Left hindlimb (tissue), 1 donor: ENCODE measurements at regions not wholly inside any gene's neighbourhood (a gene's known extent, or its start where the extent isn't known, plus 50 kb on each side); places are given as distances from the start of the nearest gene placed in this dataset.
"Not testable (repeated sequence)": the region's sequence is repeated elsewhere in the genome, so short reads cannot be mapped to it uniquely, and the experiment has no call there.

Source experiments
- DNase-seq: peaks from one replicate; pipeline ENCODE4 v3.0.0-alpha.2; 2018

DNA sequence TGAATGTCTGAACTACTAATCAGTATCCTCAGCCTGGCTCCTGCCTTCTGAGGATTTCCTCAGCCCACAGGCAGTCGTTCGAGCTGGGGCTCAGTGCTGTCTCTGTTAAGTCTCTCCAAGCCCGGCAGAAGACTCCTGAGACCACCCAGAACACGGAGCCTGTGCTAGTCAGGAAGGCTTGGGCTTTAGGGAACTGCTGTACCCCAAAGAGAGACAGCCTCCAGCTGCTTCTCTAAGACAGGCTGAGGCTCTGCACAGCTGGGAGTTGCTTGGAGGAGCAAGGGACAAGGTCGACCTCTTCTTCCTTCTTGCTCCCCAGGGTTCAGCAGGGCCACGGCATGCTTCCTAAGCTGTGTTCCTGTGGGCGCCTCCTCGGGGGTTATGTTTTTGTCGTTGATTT lies 283.4 kb upstream of the MYT1L start:
- no peak for DNase-seq

DNA sequence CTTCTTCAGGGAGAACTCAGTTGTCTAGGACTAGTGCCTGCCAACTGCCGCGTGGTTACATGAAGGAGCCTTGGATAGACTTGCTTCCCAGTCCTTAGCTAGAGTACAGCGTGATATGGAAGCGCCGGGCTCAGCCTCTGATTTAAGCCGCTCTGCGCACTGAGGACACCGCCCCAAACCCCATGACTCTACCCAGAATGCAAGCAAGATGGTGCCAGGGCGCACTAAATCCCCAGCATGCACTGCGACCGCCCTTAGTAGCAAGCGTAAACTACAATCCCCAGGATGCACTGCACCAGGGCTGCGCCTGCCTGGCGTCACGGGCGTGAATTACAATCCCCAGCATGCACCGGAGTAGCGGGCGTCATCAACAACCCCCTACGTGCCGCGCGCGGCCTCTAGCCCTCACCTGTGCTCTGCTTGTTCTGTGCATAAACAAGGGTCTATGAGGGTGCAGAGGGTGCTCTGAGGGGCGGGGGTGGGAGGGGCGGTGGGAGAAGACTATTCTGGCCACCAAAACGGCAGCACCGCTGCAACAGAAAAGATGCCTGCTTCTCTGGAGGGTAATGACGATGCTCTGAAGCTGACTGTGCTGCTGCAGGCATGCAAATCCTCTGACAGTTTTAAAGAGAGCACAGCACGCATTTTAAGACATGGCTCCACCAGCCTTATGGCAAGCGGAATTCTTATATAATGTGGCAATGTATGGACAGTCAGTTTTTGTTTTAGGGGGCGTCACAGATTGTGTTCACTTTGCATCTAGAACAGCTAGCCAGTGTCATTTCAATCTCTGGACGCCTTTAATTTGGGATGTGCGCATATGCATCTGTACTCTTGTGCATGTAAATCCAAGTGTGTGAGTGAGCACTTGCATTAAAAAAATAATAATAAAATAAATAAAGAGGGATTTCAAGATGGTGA lies 282.5 kb upstream of the MYT1L start:
- DNase-seq = peak; percentile 94

- no peak for DNase-seq
Observed at GRCh38 chr2:2610751-2611150, 279.7 kb upstream of the MYT1L start.

DNA sequence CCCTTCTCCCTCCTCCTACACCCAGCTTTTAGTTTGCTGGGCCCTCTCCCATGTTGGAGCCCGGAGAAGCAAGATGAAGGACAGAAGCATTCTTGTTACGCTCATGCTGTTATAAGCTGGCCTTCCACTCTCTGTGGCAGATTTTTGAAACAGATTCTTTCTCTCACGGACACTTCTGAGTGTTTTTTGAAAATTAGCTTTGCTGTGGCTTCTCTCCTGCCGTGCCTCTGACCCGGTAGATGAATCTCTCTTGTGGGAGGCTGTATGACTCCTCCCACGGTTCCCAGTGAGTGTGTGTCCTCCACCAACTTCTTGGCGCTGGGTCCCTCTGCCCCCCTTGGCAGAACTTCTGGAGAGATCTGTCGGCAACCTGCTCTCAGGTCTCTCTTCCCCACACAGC lies 269.3 kb upstream of the MYT1L start:
- no peak for DNase-seq

GRCh38 chr2:2599441-2599840 lies 268.4 kb upstream of the MYT1L start:
- DNase-seq = no peak

GRCh38 chr2:2597712-2598111 lies 266.6 kb upstream of the MYT1L start:
- DNase-seq = no peak

- no peak for DNase-seq
Observed at GRCh38 chr2:2591542-2591940, 260.5 kb upstream of the MYT1L start.

DNA sequence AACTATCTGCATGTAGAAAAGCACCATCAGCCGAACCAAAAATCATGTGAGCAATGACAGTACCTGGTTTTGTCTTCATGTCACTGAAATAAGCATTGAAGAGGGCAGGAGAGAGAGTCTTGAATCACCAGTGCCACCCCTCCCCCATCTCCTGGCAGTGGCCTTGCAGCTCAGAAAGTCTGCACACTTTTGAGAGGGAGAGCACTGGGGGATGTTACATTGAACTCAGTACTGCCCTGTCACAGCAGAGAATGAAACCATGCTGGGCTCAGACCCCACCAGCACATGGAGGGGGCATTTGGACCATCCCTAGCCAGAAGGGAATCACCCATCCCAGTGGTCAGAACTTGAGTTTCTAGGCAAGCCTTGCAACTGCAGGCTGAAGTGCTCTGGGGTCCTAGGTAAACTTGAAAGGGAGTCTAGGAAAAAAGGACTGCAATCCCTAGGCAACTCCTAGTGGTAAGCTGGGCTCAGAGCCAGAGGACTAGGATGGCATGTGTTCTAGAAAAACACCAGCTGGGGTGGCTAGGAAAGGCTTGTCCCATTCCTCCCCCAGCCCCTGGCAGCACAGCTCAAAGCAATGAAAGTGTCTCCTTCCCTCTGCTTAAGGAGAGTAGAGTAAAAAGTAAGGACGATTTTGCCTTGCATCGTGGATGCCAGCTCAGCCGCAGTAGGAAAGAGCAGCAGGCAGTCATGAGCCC lies 259.9 kb upstream of the MYT1L start:
- no peak for DNase-seq

DNA sequence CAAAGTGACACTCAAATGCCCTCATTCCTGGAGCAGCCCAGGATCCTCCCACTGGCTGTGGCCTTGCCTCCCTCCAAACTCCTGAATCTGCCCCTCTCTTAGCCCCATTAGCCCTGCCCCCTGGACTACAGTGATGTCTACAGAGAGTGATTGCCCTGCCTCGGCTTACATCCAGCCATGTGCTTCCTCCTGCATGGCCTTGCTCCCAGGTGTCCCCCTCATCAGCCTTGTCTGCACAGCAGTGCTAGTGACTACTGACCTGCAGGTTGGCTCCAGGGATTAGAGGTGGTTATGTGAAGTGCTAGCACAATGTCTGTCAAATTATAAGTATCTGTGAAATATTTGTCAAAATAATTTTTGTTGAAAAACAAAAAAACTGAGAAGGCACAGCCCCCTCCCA lies 259.1 kb upstream of the MYT1L start:
- DNase-seq = no peak

GRCh38 chr2:2588777-2589176 lies 257.7 kb upstream of the MYT1L start:
- DNase-seq = no peak

DNA sequence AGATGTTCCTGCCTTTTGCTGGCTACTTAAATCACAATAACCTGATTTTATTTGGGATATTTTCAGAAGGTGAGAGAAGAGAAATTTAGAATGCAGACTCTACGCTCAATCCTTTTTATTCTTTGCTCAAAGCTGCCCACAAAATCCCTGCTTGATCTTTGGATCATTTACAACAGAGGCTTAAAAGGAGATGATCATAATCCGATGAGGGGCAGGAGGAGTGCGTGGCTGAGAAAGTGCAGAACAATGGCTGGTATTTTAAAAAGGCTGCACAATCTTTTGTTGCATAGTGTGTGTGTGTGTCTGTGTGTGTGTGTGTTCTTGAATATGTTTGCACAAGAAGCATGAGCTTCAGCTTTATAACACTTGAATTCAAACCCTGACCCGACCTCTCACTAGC lies 256.3 kb upstream of the MYT1L start:
- DNase-seq = no peak

DNA sequence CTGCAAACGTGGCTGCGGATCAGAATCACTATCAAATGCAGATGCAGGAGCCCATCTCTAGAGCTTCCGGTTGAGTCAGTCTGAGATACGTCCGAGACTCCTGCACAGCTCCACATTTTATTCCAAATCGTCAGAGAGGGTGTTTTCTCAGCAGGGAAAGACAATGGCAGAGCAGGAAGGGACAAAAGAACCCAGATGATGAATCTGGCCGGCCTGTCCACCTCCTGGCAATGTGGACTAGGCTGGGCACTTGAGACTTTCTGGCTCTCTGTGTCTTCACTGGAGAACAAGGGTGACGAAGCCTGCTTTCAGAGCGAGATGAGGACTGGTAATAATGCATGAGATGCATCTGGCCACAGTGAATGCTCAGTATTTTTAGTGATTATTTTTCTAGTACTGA lies 255.9 kb upstream of the MYT1L start:
- DNase-seq = no peak

- no peak for DNase-seq
Observed at GRCh38 chr2:2586068-2586776, 255.1 kb upstream of the MYT1L start.

- no peak for DNase-seq
Observed at GRCh38 chr2:2582998-2583545, 252.0 kb upstream of the MYT1L start.

- DNase-seq = no peak
Observed at GRCh38 chr2:2581331-2582159, 250.5 kb upstream of the MYT1L start.

- not testable (repeated sequence) for DNase-seq
Observed at GRCh38 chr2:2580841-2581240, 249.8 kb upstream of the MYT1L start.

- DNase-seq = no peak
Observed at GRCh38 chr2:2580341-2580740, 249.3 kb upstream of the MYT1L start.

- DNase-seq = no peak
Observed at GRCh38 chr2:2579814-2580213, 248.7 kb upstream of the MYT1L start.

- DNase-seq = peak; percentile 71
Observed at GRCh38 chr2:2577407-2577831, 246.3 kb upstream of the MYT1L start.

GRCh38 chr2:2575870-2576386 lies 244.9 kb upstream of the MYT1L start:
- no peak for DNase-seq

GRCh38 chr2:2575181-2575577 lies 244.1 kb upstream of the MYT1L start:
- DNase-seq = no peak
